GM19397 (cell line): ENCODE measurements at regions not wholly inside any gene's neighbourhood (a gene's known extent, or its start where the extent isn't known, plus 50 kb on each side); places are given as distances from the start of the nearest gene placed in this dataset.
"Not testable (repeated sequence)": the region's sequence is repeated elsewhere in the genome, so short reads cannot be mapped to it uniquely, and the experiment has no call there.

Source experiments
- ATAC-seq: cut with Tn5 transposase; IDR thresholded peaks from one replicate; pipeline ENCODE4 v1.9.1; 2021; ENCODE audit warnings: mild to moderate bottlenecking, moderate library complexity; ENCODE audit not compliant: unreplicated experiment

DNA sequence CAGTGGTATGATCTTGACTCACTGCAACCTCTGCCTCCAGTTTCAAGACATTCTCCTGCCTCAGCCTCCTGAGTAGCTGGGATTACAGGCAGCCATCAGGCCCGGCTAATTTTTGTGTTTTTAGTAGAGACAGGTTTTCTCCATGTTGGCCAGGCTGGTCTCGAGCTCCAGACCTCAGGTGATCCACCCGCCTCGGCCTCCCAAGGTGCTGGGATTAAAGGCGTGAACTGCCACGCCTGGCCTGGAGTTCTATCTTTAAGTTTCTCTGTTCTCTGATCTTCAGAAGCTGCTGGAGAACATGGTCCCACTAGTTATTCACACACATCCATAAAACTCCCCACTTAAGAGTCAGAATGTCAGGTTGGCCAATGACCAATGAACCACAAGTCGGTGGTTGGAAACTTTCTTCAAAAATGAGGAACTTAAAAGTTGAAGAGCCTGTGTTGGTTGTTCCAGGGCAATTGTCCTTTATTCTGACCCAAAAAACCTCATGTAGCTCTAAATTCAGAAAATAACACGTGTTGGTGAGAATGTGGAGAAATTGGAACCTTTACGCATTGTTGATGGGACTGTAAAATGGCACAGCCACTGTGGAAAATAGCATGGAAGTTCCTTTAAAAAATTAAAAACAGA, 55.9 kb upstream of the PIK3CB start:
- ATAC-seq: peak; percentile 71

DNA sequence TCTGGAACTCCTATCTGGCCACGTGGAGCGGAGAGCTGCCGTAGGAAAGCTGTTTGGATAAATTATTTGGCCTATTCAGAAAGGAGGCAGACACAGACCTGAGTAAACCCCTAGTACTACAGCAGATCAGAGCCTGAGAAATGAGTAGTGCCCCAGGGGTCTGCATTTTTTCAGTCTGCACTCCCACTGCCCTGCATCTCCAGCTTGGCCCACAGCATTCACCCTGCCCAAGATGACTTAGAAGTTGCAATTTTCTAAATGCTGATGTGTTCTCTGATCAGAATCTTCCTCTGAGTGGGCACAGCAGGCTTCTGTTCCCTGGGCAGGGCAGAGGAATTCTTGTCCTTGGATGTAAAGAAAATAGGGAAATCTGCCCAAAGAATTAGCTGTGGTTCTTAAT, 55.1 kb upstream of the PIK3CB start:
- ATAC-seq: no peak

DNA sequence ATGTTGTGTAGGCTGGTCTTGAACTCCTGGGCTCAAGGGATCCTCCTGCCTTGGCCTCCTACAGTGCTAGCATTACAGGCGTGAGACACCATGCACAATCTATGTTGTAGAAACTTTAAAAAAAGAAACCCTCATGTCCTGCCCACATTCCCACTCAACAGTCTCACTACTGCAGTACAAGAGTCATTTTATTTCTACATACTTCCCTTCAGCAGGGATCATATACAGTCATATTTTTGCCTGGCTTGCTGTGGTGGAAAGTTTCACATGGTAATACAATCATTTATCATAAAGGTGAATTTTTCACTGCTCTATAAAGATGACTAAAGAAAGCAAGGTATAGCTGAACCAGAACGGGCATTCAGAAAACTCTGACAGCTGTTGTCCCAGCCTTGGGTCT, 53.8 kb upstream of the PIK3CB start:
- ATAC-seq: no peak

DNA sequence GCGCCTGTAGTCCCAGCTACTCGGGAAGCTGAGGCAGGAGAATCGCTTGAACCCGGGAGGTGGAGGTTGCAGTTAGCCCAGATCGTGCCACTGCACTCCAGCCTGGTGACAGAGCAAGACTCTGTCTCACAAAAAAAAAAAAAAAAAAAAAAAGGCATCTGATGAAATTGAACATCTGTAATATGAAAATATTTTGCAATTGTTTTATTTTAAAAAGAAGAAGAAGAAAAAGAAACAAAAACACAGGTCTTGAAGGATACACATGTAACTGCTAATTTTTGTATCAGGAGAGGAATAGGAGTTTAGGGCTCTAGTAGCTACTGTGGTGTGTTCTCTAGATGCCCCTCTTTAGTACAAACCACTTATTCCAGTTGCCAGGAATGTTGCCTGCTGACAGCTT, 51.4 kb upstream of the PIK3CB start:
- not testable (repeated sequence) for ATAC-seq
